ENCODE measurements at regions not wholly inside any gene's neighbourhood (a gene's known extent, or its start where the extent isn't known, plus 50 kb on each side); places are given as distances from the start of the nearest gene placed in this dataset.

DNA sequence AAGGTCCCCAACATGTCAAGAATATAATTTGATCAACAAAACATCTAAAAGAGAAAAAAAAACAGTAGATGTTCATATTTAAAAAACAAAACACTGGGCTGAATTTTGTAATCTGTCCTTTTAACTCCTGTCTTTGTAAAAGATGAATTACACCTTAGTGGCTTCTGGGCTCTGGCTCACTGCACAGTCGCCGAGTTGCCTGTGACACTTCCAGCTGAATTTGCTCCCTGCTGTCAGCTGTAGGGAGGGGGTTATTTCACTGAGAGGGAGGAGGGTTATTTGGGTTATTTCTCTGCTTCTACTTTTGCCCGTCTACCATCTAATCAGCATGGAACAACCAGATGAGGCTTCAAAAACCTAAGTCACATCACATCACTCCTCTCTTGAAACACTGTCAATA is 193.0 kb upstream of the ZC3H12A start:
- H3K36me3 Mint-ChIP-seq = no peaks in the 10 kb centered on the region
- intact Hi-C loops (cut with micrococcal nuclease) = no loop called here
- no peaks in the 10 kb centered on the region for H3K4me1 Mint-ChIP-seq (ENCODE audit: low read depth)
- peaks cover 12% of the 10 kb centered on the region for H3K27me3 Mint-ChIP-seq
- POLR2A ChIA-PET = no interaction called here
- H3K4me3 Mint-ChIP-seq = no peak overlapping the region
- H3K9me3 Mint-ChIP-seq = peaks cover 12% of the 10 kb centered on the region
- DNase-seq = no peak
- CTCF ChIA-PET = no interaction called here
- no peak overlapping the region for H3K27ac Mint-ChIP-seq

GRCh38 chr1:37282764-37283163 is 191.6 kb upstream of the ZC3H12A start:
- ChIA-PET CTCF (no interaction called here), POLR2A (no interaction called here)
- intact Hi-C loops (cut with micrococcal nuclease) = no loop called here
- no peak overlapping the region for H3K4me3 Mint-ChIP-seq
- peaks cover 12% of the 10 kb centered on the region for H3K9me3 Mint-ChIP-seq
- H3K4me1 Mint-ChIP-seq (ENCODE audit: low read depth) = no peaks in the 10 kb centered on the region
- H3K27me3 Mint-ChIP-seq = peaks cover 12% of the 10 kb centered on the region
- H3K36me3 Mint-ChIP-seq = no peaks in the 10 kb centered on the region
- H3K27ac Mint-ChIP-seq = no peak overlapping the region
- no peak for DNase-seq

DNA sequence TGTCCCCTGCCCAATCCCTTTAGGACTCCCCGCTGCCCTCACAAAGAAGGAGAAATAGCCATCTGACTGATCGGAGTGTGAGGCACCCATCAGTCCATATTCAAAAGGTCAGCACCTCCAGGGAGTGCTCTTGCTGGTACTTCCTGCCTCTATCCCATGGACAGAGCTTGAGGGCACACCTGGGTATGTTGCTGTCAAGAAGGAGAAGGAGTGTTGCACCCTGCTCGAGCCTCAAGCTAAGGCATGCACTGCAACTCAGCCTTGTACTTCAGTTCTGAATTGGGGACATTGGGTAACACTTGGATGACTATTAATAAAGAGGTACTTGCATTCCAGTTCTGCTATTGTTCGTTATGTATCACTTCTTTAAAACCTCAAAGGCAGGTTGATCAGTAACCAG is 190.3 kb upstream of the ZC3H12A start:
- no peak overlapping the region for H3K4me3 Mint-ChIP-seq
- peaks cover 4% of the 10 kb centered on the region for H3K4me1 Mint-ChIP-seq (ENCODE audit: low read depth)
- H3K27ac Mint-ChIP-seq = no peak overlapping the region
- peaks cover 5% of the 10 kb centered on the region for H3K27me3 Mint-ChIP-seq
- intact Hi-C loops (cut with micrococcal nuclease) = no loop called here
- CTCF ChIA-PET = no interaction called here
- no peaks in the 10 kb centered on the region for H3K36me3 Mint-ChIP-seq
- H3K9me3 Mint-ChIP-seq = peaks cover 12% of the 10 kb centered on the region
- POLR2A ChIA-PET = no interaction called here
- no peak for DNase-seq

- CTCF ChIA-PET = no interaction called here
- no peak overlapping the region for H3K27ac Mint-ChIP-seq
Observed at GRCh38 chr1:37286881-37287280, 187.5 kb upstream of the ZC3H12A start.

GRCh38 chr1:37288900-37289299 is 185.5 kb upstream of the ZC3H12A start:
- no peak overlapping the region for H3K27ac Mint-ChIP-seq
- no peak overlapping the region for H3K4me3 Mint-ChIP-seq
- DNase-seq = peak; percentile 46
- peaks cover 4% of the 10 kb centered on the region for H3K27me3 Mint-ChIP-seq
- H3K9me3 Mint-ChIP-seq = no peaks in the 10 kb centered on the region
- no peaks in the 10 kb centered on the region for H3K36me3 Mint-ChIP-seq
- POLR2A ChIA-PET = no interaction called here
- H3K4me1 Mint-ChIP-seq (ENCODE audit: low read depth) = peaks cover 5% of the 10 kb centered on the region
- CTCF ChIA-PET = no interaction called here
- intact Hi-C loops (cut with micrococcal nuclease) = no loop called here

More at GRCh38 chr1:37286881-37287280, 187.5 kb upstream of the ZC3H12A start:
- Mint-ChIP-seq H3K27me3 (peaks cover 2% of the 10 kb centered on the region), H3K36me3 (no peaks in the 10 kb centered on the region), H3K4me1 (ENCODE audit: low read depth) (peaks cover 5% of the 10 kb centered on the region), H3K4me3 (no peak overlapping the region), H3K9me3 (no peaks in the 10 kb centered on the region)
- POLR2A ChIA-PET = no interaction called here
- intact Hi-C loops (cut with micrococcal nuclease) = no loop called here
- DNase-seq = no peak

- no peak overlapping the region for H3K27ac Mint-ChIP-seq
- POLR2A ChIA-PET = no interaction called here
Observed at GRCh38 chr1:37290718-37291117, 183.7 kb upstream of the ZC3H12A start.

DNA sequence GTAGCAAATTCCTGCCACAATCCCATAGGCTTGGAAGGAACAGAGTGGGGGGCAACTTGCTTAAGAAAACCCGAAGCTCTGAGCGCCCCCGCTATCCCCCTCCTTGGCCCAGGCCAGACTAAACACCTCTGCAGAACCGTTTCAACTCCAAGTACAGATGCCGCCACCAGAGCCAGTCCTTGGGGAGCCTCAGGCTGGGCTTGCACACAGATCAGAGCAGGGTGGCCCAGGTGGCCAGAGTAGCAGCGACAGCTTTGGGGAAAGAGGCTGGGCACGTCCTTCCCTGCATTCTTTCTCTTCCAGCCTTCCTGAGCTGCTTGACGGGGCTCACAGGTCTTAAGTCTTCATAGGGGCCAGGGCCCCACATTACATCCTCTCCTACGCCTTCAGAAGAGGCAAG is 181.6 kb upstream of the ZC3H12A start:
- CTCF ChIA-PET = no interaction called here
- Mint-ChIP-seq H3K4me1 (ENCODE audit: low read depth) (peaks cover 5% of the 10 kb centered on the region), H3K4me3 (no peak overlapping the region), H3K9me3 (no peaks in the 10 kb centered on the region), H3K27ac (no peak overlapping the region), H3K36me3 (no peaks in the 10 kb centered on the region), H3K27me3 (peaks cover 16% of the 10 kb centered on the region)
- intact Hi-C loops (cut with micrococcal nuclease) = no loop called here
- DNase-seq = no peak
- POLR2A ChIA-PET = no interaction called here

More at GRCh38 chr1:37290718-37291117, 183.7 kb upstream of the ZC3H12A start:
- peaks cover 5% of the 10 kb centered on the region for H3K4me1 Mint-ChIP-seq (ENCODE audit: low read depth)
- no peak for DNase-seq
- no peak overlapping the region for H3K4me3 Mint-ChIP-seq
- intact Hi-C loops (cut with micrococcal nuclease) = no loop called here
- H3K27me3 Mint-ChIP-seq = peaks cover 10% of the 10 kb centered on the region
- H3K36me3 Mint-ChIP-seq = no peaks in the 10 kb centered on the region
- CTCF ChIA-PET = no interaction called here
- no peaks in the 10 kb centered on the region for H3K9me3 Mint-ChIP-seq

GRCh38 chr1:37294096-37294495 is 180.3 kb upstream of the ZC3H12A start:
- H3K27ac Mint-ChIP-seq = no peak overlapping the region
- no peaks in the 10 kb centered on the region for H3K36me3 Mint-ChIP-seq
- CTCF ChIA-PET = no interaction called here
- DNase-seq = no peak
- peaks cover under 1% of the 10 kb centered on the region for H3K4me1 Mint-ChIP-seq (ENCODE audit: low read depth)
- H3K4me3 Mint-ChIP-seq = no peak overlapping the region
- POLR2A ChIA-PET = no interaction called here
- H3K9me3 Mint-ChIP-seq = no peaks in the 10 kb centered on the region
- H3K27me3 Mint-ChIP-seq = peaks cover 22% of the 10 kb centered on the region
- intact Hi-C loops (cut with micrococcal nuclease) = no loop called here

- peaks cover 20% of the 10 kb centered on the region for H3K27me3 Mint-ChIP-seq
- no peaks in the 10 kb centered on the region for H3K36me3 Mint-ChIP-seq
- H3K4me3 Mint-ChIP-seq = no peak overlapping the region
- POLR2A ChIA-PET = no interaction called here
- CTCF ChIA-PET = no interaction called here
- H3K9me3 Mint-ChIP-seq = no peaks in the 10 kb centered on the region
- no peaks in the 10 kb centered on the region for H3K4me1 Mint-ChIP-seq (ENCODE audit: low read depth)
- DNase-seq = no peak
- H3K27ac Mint-ChIP-seq = no peak overlapping the region
- intact Hi-C loops (cut with micrococcal nuclease) = no loop called here
Observed at GRCh38 chr1:37294529-37294928, 179.9 kb upstream of the ZC3H12A start.

DNA sequence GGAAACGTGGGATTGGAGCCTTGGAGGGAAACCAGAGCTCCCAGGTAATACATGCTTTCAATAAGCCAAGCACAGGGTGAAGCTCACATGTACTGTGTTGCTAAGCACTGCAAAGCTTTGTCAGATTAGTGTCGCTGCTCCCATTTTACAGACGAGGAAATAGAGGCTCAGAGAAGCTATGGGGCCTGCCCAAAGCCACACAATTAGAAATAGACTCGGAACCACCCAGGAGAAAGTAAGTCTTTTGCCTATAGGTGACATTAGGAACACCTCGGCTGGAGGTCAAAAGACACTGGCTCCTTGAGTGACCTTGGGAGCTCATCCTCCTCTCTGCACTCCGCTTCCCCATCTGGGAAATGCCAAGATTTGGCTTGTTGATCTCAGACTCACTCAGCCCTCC is 175.6 kb upstream of the ZC3H12A start:
- intact Hi-C loops (cut with micrococcal nuclease) = no loop called here
- ChIA-PET POLR2A (no interaction called here), CTCF (no interaction called here)
- no peak overlapping the region for H3K4me3 Mint-ChIP-seq
- no peaks in the 10 kb centered on the region for H3K36me3 Mint-ChIP-seq
- DNase-seq = no peak
- H3K9me3 Mint-ChIP-seq = no peaks in the 10 kb centered on the region
- no peak overlapping the region for H3K27ac Mint-ChIP-seq
- H3K4me1 Mint-ChIP-seq (ENCODE audit: low read depth) = no peaks in the 10 kb centered on the region
- H3K27me3 Mint-ChIP-seq = peaks cover 21% of the 10 kb centered on the region

DNA sequence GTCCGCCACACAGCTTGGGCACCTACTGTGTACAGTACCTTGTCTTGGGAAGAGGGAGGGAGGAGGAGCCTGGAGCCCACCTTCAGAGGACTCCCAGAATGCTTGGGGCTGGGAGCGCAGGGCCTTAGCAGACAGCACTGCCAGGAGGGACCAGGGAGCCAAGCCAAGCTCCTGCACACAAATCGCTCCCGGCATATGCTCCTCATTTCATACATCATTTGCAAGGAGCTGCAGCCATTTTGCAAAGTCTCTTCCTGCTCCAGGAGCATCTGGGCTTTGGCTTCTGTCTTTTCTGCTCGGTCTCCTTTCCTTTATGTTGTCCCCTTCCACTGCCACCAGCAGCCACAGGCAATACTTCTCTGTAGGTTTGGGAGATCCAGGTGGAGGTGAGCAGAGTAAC is 175.2 kb upstream of the ZC3H12A start:
- Mint-ChIP-seq H3K27ac (no peak overlapping the region), H3K36me3 (no peaks in the 10 kb centered on the region), H3K4me1 (ENCODE audit: low read depth) (no peaks in the 10 kb centered on the region), H3K4me3 (no peak overlapping the region), H3K9me3 (no peaks in the 10 kb centered on the region), H3K27me3 (peaks cover 20% of the 10 kb centered on the region)
- intact Hi-C loops (cut with micrococcal nuclease) = no loop called here
- POLR2A ChIA-PET = no interaction called here
- CTCF ChIA-PET = no interaction called here
- no peak for DNase-seq

- no peaks in the 10 kb centered on the region for H3K4me1 Mint-ChIP-seq (ENCODE audit: low read depth)
- H3K9me3 Mint-ChIP-seq = no peaks in the 10 kb centered on the region
- no peak for DNase-seq
- ChIA-PET POLR2A (no interaction called here), CTCF (no interaction called here)
- H3K4me3 Mint-ChIP-seq = no peak overlapping the region
- H3K36me3 Mint-ChIP-seq = no peaks in the 10 kb centered on the region
- no peak overlapping the region for H3K27ac Mint-ChIP-seq
- intact Hi-C loops (cut with micrococcal nuclease) = no loop called here
- H3K27me3 Mint-ChIP-seq = peaks cover 9% of the 10 kb centered on the region
Observed at GRCh38 chr1:37303884-37304574, 170.4 kb upstream of the ZC3H12A start.

DNA sequence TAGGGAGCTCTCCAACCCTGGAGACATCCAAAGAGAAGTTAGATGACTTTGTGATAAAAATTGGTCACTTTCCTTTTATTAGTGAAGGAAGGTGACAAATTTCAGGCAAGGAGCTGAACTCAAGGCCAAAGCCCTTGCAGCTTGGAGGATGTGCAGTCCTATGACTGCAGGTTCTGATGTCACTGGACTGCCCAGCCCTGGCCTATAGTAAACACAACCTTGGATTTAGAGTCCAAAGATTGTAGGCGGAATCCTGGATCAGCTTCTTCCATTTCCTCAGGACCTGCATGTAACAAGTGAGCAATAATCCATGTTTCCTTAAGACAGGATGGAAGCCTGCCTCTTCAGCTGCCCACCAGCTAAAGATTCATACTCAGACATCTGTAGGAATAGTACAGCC is 169.3 kb upstream of the ZC3H12A start:
- H3K27me3 Mint-ChIP-seq = peaks cover 12% of the 10 kb centered on the region
- H3K4me1 Mint-ChIP-seq (ENCODE audit: low read depth) = no peaks in the 10 kb centered on the region
- CTCF ChIA-PET = no interaction called here
- intact Hi-C loops (cut with micrococcal nuclease) = no loop called here
- POLR2A ChIA-PET = no interaction called here
- no peaks in the 10 kb centered on the region for H3K9me3 Mint-ChIP-seq
- no peak overlapping the region for H3K27ac Mint-ChIP-seq
- no peaks in the 10 kb centered on the region for H3K36me3 Mint-ChIP-seq
- no peak for DNase-seq
- no peak overlapping the region for H3K4me3 Mint-ChIP-seq

- no peak overlapping the region for H3K4me3 Mint-ChIP-seq
- H3K27me3 Mint-ChIP-seq = peaks cover 14% of the 10 kb centered on the region
- DNase-seq = no peak
- no peaks in the 10 kb centered on the region for H3K36me3 Mint-ChIP-seq
- no peaks in the 10 kb centered on the region for H3K9me3 Mint-ChIP-seq
- ChIA-PET CTCF (no interaction called here), POLR2A (no interaction called here)
- no peak overlapping the region for H3K27ac Mint-ChIP-seq
- no peaks in the 10 kb centered on the region for H3K4me1 Mint-ChIP-seq (ENCODE audit: low read depth)
- intact Hi-C loops (cut with micrococcal nuclease) = no loop called here
Observed at GRCh38 chr1:37305841-37306240, 168.5 kb upstream of the ZC3H12A start.

Data from activated CD4-positive, alpha-beta memory T cell treated with anti-CD3 and anti-CD28 coated beads for 36 hours (primary cell).